ENCODE measurements at regions not wholly inside any gene's neighbourhood (a gene's known extent, or its start where the extent isn't known, plus 50 kb on each side); places are given as distances from the start of the nearest gene placed in this dataset.

DNA sequence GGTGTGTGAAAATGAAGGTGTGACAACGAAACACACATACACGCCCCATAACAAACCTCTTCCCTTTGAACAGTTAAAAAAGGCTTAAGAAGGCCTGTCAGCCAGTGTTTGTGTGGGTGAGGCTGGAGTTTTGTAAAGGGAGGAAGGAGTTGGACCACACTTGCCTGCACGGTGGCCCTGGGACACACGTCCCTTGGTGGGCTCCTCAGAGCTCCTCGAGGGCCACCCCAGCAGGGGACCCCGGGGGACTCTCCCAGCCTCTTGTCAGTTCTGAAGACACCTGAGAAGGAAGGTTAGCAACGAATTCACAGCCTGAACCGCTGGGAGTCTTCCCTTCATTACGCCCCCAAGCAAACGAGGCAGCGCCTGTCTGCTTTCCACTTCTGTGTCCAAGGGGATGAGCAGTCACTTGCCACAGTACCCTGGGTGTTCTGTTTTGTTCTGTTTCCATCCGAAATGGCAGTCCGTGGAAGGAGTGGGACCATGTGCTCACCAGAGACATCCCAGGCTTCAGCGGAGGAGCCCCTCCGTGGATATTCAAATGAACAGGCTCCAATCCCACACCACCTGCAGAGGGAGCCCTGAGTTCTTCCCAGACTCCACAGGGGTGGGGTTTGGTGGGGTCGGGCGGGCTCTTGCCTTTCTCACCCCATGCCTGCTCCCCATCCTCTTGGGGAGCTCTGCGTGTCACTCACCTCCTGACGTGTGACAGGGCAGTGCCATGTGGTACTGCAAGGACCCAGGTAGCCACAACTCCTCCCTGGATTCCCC, 68.6 kb downstream of the NRN1 start:
- TF ChIP-seq, protein P1, sequence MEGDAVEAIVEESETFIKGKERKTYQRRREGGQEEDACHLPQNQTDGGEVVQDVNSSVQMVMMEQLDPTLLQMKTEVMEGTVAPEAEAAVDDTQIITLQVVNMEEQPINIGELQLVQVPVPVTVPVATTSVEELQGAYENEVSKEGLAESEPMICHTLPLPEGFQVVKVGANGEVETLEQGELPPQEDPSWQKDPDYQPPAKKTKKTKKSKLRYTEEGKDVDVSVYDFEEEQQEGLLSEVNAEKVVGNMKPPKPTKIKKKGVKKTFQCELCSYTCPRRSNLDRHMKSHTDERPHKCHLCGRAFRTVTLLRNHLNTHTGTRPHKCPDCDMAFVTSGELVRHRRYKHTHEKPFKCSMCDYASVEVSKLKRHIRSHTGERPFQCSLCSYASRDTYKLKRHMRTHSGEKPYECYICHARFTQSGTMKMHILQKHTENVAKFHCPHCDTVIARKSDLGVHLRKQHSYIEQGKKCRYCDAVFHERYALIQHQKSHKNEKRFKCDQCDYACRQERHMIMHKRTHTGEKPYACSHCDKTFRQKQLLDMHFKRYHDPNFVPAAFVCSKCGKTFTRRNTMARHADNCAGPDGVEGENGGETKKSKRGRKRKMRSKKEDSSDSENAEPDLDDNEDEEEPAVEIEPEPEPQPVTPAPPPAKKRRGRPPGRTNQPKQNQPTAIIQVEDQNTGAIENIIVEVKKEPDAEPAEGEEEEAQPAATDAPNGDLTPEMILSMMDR (IDR thresholded peaks at IDR 0.05; ENCODE audit: insufficient read depth, low read length): no peak
- no peak for DNase-seq (ENCODE audit: low read depth)

DNA sequence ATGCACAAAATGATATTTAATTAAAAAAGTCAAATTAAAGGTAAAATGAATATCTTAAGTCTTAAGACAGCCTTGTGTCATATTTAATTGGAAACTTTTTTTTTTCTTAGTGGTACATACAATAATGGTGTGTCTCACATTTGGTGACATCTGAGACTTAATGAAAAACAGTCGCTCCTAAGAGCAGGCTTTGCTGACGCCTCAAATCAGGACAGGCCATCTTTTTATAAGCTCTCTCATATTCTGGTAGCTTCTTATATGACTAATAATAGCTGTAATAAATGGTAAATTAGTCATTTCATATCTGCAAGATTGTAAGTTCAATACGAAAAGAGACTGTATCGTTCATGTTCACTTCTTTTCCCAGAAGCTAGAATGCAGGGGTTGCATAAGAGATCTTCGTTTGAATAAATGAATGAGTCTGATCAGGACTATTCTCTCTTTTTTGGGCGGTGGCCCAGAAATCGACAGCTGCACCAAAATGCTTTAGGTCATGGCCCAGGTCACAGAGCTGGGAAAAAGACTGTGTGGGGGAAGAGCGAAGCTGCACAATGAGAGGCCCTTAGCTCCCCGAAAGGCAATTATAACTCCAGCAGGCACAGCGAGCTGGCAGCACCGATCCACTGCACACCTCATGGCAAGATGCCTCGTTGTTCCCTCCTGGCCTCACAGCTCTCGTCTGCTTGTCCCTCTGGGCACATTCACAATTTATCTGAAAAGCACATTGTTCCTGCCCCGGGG, 69.4 kb downstream of the NRN1 start:
- no peak overlapping the region for H3K4me3 ChIP-seq (ENCODE audit: low read depth, low read length)
- TF ChIP-seq, protein P1 (IDR thresholded peaks at IDR 0.05; ENCODE audit: insufficient read depth, low read length): no peak
- no peak for DNase-seq (ENCODE audit: low read depth)

More for the DNA sequence above, 68.6 kb downstream of the NRN1 start:
- H3K4me3 ChIP-seq (ENCODE audit: low read depth, low read length): no peak overlapping the region

DNA sequence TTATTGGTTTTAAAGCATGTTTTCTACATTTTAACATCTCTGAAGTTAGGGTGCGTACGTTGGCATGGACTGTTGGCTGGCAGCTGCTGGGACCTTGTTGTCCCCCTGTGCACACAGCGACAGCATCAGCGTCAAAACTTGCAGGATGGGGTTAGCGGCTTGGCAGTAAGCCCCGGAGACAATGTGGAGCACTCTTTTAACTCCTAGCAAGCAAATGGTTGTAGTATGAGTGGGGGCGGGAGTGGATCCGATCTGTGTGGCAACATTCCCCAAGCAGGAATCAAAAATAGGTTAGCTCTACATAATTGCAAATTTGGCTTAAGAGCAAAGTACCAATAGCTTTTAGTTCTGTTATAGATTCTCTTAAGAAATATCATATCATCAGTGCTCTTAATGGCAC, 70.1 kb downstream of the NRN1 start:
- DNase-seq (ENCODE audit: low read depth): no peak
- TF ChIP-seq, protein P1 (IDR thresholded peaks at IDR 0.05; ENCODE audit: insufficient read depth, low read length): no peak
- no peak overlapping the region for H3K4me3 ChIP-seq (ENCODE audit: low read depth, low read length)

DNA sequence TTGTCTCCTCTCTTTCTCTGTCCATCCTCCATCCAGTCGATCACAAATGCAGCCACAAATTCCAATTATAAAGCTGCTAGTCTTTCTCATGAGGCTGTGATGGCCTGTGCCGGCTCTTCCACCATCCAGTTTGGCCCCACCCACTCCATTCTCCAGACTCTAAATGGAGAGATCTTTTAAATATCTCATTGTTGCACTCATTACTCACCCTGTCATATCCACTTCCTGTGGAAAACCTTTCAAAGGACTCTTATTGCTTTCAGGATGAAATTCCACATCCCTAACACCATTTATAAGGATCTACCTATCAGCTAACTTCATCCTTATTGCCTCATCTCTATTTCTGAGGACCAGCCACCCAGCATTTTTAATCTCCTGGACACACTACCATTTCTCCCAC, 70.6 kb downstream of the NRN1 start:
- peak; percentile 26 for DNase-seq (ENCODE audit: low read depth)
- TF ChIP-seq, protein P1 (IDR thresholded peaks at IDR 0.05; ENCODE audit: insufficient read depth, low read length): no peak
- no peak overlapping the region for H3K4me3 ChIP-seq (ENCODE audit: low read depth, low read length)

DNA sequence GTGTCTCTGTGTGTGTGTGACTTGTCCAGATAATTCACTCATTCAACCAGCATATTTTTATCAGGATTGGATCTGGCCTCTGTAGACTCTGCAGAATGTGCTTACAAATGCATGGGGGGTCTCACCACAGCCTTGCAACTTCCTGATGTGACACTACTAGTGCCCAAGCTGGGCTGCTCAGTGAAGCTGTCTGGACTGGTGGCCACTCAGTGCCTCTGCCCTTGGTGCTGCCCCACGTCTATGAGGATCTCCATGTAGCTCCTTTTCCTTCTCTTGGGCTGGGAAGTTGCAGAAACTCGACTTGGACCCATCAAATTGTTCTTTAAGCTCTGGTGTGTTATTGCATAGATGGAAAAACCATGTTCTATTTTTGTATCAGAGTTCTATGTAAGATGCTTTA, 75.8 kb downstream of the NRN1 start:
- TF ChIP-seq, protein P1 (IDR thresholded peaks at IDR 0.05; ENCODE audit: insufficient read depth, low read length): no peak
- no peak overlapping the region for H3K4me3 ChIP-seq (ENCODE audit: low read depth, low read length)
- DNase-seq (ENCODE audit: low read depth): no peak

DNA sequence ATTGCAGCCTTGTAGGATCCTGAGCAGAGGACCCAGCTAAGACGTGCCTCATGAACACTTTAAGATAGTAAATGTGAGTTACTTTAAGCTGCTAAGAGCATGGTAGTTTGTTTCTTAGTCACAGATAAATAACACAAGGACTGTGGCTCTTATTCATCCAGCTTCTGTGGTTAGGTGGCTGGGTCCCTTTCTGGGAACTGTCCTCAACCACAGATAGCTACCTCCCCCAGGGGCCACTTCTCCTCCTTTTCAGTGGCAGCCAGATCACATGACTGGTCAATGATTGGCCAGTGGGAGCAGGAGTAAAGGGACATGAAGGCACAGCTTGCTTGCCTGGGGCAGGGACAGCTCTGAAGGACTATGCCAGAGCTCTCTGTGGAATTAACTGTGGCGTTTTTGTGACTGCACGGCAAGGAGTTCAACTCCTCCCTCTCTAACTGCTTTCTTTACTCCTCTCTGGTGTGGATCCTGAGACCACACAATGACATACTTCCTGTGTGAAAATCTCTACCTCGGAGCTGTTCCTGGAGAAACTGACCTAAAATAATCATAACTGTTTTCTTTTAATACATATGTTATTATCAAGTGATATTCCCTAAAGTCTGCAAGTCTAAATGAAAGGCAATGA, 76.5 kb downstream of the NRN1 start:
- DNase-seq (ENCODE audit: low read depth): no peak
- H3K4me3 ChIP-seq (ENCODE audit: low read depth, low read length): no peak overlapping the region
- TF ChIP-seq, protein P1 (IDR thresholded peaks at IDR 0.05; ENCODE audit: insufficient read depth, low read length): no peak

All from fibroblast of the aortic adventitia (primary cell).